ENCODE measurements at regions not wholly inside any gene's neighbourhood (a gene's known extent, or its start where the extent isn't known, plus 50 kb on each side); places are given as distances from the start of the nearest gene placed in this dataset.

- no peak for TF ChIP-seq CTCF (IDR thresholded peaks at IDR 0.05)
- TF ChIP-seq POLR2AphosphoS5 (IDR thresholded peaks at IDR 0.05) = no peak
- no peak for TF ChIP-seq POLR2A (IDR thresholded peaks at IDR 0.05)
- no peak for TF ChIP-seq EP300 (IDR thresholded peaks at IDR 0.05)
Measured at GRCh38 chr5:73337586-73338255, 110.9 kb downstream of the FOXD1 start.

All from stomach (tissue), 4 donors.